Adrenal gland (tissue), 5 donors: ENCODE measurements at regions not wholly inside any gene's neighbourhood (a gene's known extent, or its start where the extent isn't known, plus 50 kb on each side); places are given as distances from the start of the nearest gene placed in this dataset.

ENCODE experiments used
- POLR2A ChIP-seq, 2 donors: fragments of 450-650 bp; IDR thresholded peaks; one replicate each; pipeline ENCODE4 v1.6.1; 2017; ENCODE audit warnings: antibody characterized with exemption in 2 of 2, mild to moderate bottlenecking in 2 of 2, moderate library complexity in 1 of 2
- TF ChIP-seq, protein P1 (sequence below), 6 experiments: fragments of 450-650 bp in 4 of 6; fragments of 200-600 bp in 2 of 6; sonication (generic) in 1 of 6; IDR thresholded peaks; 1 replicate in 5 of 6; 2 replicates in 1 of 6; pipeline versions ENCODE4 v1.5.1 to v1.8.0; 2016 to 2021; ENCODE audit warnings: antibody characterized with exemption in 6 of 6, mild to moderate bottlenecking in 2 of 6, moderate library complexity in 1 of 6
- donor health status: DM: no; HTN: no; CAD: no.

DNA sequence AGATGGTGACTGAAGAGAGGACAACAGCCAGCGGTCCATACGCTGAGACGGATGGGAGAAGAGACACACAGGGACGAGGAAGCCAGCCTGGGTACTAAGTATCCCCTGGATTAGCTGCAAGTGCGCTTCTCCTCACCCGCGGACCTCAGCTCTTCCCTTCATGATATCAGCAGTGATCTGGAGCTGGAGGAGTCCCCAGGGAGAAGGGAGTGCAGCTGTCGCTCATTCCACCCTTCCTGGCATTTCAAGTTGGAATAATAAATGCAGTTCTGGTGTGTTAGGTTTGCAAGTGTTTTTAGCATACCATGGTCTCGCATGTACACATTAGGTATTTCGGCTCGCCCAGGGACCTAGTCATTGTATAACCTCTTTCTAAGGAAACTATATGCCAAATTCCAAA lies 88.5 kb upstream of the C1QTNF9B start:
- TF ChIP-seq, protein P1, sequence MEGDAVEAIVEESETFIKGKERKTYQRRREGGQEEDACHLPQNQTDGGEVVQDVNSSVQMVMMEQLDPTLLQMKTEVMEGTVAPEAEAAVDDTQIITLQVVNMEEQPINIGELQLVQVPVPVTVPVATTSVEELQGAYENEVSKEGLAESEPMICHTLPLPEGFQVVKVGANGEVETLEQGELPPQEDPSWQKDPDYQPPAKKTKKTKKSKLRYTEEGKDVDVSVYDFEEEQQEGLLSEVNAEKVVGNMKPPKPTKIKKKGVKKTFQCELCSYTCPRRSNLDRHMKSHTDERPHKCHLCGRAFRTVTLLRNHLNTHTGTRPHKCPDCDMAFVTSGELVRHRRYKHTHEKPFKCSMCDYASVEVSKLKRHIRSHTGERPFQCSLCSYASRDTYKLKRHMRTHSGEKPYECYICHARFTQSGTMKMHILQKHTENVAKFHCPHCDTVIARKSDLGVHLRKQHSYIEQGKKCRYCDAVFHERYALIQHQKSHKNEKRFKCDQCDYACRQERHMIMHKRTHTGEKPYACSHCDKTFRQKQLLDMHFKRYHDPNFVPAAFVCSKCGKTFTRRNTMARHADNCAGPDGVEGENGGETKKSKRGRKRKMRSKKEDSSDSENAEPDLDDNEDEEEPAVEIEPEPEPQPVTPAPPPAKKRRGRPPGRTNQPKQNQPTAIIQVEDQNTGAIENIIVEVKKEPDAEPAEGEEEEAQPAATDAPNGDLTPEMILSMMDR (IDR thresholded peaks at IDR 0.05) = no peak
- no peak for TF ChIP-seq POLR2A (IDR thresholded peaks at IDR 0.05)
